ENCODE measurements at regions not wholly inside any gene's neighbourhood (a gene's known extent, or its start where the extent isn't known, plus 50 kb on each side); places are given as distances from the start of the nearest gene placed in this dataset.

DNA sequence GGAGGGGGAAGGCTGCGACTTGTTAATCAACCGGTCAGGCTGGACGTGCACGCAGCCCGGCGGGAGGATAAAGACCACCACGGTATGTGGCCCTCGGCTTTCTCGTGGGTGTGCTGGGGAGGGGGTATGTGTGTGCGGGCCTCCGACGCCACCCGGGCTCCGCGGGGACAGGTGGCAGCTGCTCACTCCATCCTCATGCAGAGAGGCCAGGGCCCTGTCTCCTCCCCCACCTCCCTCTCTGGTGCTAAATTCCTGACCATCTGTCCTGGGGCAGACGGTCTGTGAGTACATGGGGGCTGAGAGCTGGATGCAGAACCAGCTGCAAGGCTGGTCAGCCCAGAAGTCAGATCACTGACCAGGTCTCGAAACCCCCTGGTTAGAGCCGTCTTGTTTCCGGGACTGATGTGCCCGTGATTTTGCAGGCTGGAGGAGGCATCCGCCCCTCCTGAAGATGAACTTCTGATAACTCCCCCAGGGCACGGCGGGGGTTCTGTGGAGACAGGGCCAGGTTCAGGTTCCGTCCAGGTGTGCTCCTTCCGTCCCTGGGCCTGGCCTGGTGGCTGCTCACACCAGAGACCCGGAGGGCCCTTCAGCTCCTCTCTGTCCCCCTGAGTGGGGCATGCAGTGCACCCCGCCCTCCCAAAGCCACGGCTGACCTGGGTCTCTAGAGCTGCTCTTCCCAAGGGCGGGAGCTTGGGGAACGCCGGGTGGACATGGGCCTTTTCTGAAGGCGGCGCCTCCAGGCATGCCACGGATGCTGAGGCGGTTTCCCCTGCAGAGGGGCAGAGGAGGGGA lies 1119.7 kb downstream of the BRD1 start:
- Mint-ChIP-seq H3K36me3 (ENCODE audit: low read depth) (no peaks in the 10 kb centered on the region), H3K27ac (no peak overlapping the region), H3K4me1 (peaks cover 2% of the 10 kb centered on the region), H3K9me3 (no peaks in the 10 kb centered on the region), H3K4me3 (no peak overlapping the region), H3K27me3 (ENCODE audit: low read depth) (peaks cover 4% of the 10 kb centered on the region)
- TF ChIP-seq, protein P1, sequence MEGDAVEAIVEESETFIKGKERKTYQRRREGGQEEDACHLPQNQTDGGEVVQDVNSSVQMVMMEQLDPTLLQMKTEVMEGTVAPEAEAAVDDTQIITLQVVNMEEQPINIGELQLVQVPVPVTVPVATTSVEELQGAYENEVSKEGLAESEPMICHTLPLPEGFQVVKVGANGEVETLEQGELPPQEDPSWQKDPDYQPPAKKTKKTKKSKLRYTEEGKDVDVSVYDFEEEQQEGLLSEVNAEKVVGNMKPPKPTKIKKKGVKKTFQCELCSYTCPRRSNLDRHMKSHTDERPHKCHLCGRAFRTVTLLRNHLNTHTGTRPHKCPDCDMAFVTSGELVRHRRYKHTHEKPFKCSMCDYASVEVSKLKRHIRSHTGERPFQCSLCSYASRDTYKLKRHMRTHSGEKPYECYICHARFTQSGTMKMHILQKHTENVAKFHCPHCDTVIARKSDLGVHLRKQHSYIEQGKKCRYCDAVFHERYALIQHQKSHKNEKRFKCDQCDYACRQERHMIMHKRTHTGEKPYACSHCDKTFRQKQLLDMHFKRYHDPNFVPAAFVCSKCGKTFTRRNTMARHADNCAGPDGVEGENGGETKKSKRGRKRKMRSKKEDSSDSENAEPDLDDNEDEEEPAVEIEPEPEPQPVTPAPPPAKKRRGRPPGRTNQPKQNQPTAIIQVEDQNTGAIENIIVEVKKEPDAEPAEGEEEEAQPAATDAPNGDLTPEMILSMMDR (IDR thresholded peaks at IDR 0.05; ENCODE audit: unreplicated experiment in 3 of 3): no peak

DNA sequence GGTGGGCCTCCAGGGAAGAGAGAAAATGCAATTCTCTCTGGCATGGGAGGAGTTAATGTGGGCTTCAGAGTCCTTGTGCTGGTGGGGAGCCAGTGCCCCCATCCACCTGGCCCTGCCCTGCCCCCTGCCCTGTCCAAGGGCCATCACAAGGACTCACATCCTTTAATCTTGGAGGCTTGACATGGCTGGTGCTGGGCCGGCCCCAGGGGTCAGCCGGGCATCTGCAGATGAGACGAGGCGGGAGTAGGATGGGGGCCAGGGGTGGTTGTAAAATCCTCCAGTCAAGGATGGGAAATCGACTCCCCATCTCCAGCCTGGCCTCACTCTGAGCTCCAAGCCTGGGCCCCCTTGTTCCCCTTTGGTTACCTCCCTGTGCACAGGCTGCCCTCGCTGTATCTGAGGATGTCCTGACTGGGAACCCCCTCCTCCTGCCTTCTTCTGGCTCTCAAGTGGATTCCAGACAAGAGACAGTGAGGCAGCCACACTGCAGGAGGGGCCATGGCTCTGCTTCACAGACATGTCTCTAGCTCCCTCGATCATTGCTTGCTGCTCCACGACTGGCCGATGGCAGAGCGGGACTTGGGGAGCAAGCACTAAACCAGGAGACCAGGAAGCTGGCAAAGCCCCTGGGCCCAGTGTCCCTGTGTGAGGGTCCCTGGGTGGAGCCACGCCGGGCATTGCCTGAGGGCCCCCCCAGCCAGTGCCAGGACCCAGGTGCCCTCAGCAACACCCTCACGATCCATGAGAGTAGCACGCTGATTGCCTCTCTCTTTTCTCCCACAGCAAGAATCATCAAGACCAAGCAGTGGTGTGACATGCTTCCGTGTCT lies 1120.5 kb downstream of the BRD1 start:
- Mint-ChIP-seq H3K27me3 (ENCODE audit: low read depth) (peaks cover 4% of the 10 kb centered on the region), H3K4me1 (no peaks in the 10 kb centered on the region), H3K9me3 (no peaks in the 10 kb centered on the region), H3K36me3 (ENCODE audit: low read depth) (no peaks in the 10 kb centered on the region), H3K27ac (no peak overlapping the region), H3K4me3 (no peak overlapping the region)
- TF ChIP-seq, protein P1 (IDR thresholded peaks at IDR 0.05; ENCODE audit: unreplicated experiment in 3 of 3): no peak

DNA sequence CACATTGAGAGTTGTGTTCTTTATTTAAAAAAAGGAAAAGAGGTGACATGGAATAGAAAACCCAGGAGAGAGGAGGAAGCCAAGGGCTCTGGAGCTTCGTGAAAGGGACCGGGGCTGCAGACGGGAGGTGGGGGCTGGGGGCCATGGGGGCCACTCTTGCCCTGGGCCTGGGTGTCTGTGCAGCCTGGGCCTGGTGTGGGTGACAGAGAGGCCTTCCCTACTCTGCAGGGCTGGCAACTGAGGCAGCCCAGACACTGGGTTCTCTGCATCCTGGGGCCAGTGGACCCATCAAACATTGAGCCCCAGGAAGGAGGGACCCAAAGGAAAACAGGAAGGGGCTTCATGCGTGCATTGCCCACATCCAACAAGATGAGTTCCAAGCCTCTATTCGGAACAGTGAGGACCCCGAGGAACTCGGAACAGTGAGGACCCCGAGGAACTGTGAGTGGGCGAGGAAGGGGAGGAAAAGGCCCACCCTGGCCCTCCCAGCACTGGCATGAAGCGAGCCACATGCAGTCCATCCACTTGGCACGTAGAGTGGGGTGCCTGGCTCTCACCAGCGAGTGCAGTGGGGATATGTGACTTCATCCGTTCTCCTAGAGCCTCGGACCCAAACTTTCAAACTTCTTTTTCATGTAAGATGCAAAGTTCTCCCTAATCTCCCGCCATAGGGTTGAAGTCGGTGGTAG lies 1121.6 kb downstream of the BRD1 start:
- Mint-ChIP-seq H3K27me3 (ENCODE audit: low read depth) (peaks cover 4% of the 10 kb centered on the region), H3K4me1 (no peaks in the 10 kb centered on the region), H3K27ac (peak overlapping the region in 1 of 3 experiments; percentile 68), H3K36me3 (ENCODE audit: low read depth) (no peaks in the 10 kb centered on the region), H3K4me3 (no peak overlapping the region), H3K9me3 (no peaks in the 10 kb centered on the region)
- TF ChIP-seq, protein P1 (IDR thresholded peaks at IDR 0.05; ENCODE audit: unreplicated experiment in 3 of 3): no peak

DNA sequence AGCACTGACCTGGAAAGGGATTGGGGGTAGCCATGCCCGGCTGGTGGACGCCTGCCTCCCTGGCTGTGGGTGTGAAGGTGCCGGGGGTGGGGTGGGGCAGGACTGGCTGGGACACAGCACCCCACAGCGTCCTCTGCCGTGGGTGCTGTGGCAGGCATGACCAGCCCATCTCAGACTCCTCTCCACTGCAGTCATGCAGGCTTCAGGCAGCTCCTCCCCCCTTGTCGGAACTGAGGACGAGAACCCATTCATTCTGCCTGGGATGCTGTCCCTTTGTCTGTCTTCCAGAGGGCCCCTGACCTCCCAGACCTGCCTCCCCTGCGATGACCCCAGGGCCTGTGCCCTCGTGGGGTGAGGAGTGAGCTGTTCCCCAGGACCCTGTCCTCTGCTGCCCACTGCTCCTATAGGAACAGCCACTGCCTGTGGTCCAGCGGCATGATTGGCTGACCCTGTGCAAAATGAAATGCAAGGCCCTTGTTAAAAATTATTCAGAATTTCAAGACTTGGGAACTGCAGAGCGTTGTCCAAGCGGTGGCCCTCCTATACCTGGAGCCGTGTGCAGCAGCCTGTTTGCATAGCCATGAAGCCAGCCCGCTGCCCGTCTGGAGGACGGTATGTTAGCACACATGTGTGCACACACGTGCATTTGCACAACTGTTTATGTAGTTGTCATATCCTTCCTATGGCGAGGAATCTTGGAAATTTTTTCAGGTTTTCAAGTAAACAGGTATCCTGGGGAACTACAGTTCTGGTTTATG lies 1122.3 kb downstream of the BRD1 start:
- no peaks in the 10 kb centered on the region for H3K36me3 Mint-ChIP-seq (ENCODE audit: low read depth)

DNA sequence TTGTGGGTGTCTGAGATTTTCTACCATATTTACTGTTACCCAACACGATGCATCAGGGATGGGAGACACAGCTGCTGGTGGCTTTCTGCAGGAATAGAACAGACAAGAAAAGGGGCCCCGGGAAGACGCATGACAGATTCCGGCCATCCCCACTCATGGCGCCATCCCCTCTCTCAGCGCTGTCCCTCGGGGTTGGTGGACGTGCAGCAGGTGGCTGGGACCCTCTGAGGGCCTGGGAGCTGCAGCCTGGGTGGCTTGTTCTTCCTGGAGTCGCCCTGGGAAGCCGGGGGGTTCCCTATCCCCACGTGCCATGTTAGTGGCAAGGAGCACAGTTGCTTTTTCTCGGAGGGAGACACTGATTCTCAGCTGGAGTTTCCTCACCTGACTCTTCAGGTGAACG lies 1123.3 kb downstream of the BRD1 start:
- Mint-ChIP-seq H3K4me3 (no peak overlapping the region), H3K27me3 (ENCODE audit: low read depth) (peaks cover 5% of the 10 kb centered on the region), H3K9me3 (no peaks in the 10 kb centered on the region), H3K4me1 (no peaks in the 10 kb centered on the region), H3K36me3 (ENCODE audit: low read depth) (no peaks in the 10 kb centered on the region), H3K27ac (no peak overlapping the region)
- TF ChIP-seq, protein P1 (IDR thresholded peaks at IDR 0.05; ENCODE audit: unreplicated experiment in 3 of 3): no peak

More for the DNA sequence above, 1122.3 kb downstream of the BRD1 start:
- Mint-ChIP-seq H3K4me3 (no peak overlapping the region), H3K27ac (peak overlapping the region in 2 of 3 experiments; percentile 9 to 68), H3K27me3 (ENCODE audit: low read depth) (peaks cover 4% of the 10 kb centered on the region), H3K4me1 (no peaks in the 10 kb centered on the region), H3K9me3 (no peaks in the 10 kb centered on the region)
- TF ChIP-seq, protein P1 (IDR thresholded peaks at IDR 0.05; ENCODE audit: unreplicated experiment in 3 of 3): no peak

Measured in nephron (organoid).